Natural killer cell (primary cell): ENCODE measurements at regions not wholly inside any gene's neighbourhood (a gene's known extent, or its start where the extent isn't known, plus 50 kb on each side); places are given as distances from the start of the nearest gene placed in this dataset.

Experiments used
- ATAC-seq, 3 donors: fragments of 150-1000 bp in 2 of 3; fragments of 200-7000 bp in 1 of 3; cut with Tn5 transposase; 1 replicate in 1 of 3; 2 replicates in 2 of 3; pipeline ENCODE4 v1.10.0; 2021; ENCODE audit warnings: mild to moderate bottlenecking in 2 of 3, moderate library complexity in 2 of 3
- DNase-seq, 2 donors: peaks; one replicate each; pipeline versions ENCODE4 v3.0.0 to v3.0.0-alpha.2; 2013 to 2021; ENCODE audit warnings: mixed read lengths in 1 of 2
- H3K27ac ChIP-seq: one replicate; pipeline ENCODE4 v1.5.1; 2013; ENCODE audit warnings: mild to moderate bottlenecking, low read length
- H3K27me3 ChIP-seq: one replicate; pipeline ENCODE4 v1.6.1; 2013; ENCODE audit warnings: low read length; ENCODE audit not compliant: control insufficient read depth, insufficient read depth
- H3K36me3 ChIP-seq: one replicate; pipeline ENCODE4 v1.6.1; 2013; ENCODE audit warnings: low read length; ENCODE audit not compliant: control insufficient read depth, insufficient read depth
- H3K4me1 ChIP-seq: one replicate; pipeline ENCODE4 v1.6.1; 2013; ENCODE audit warnings: low read length; ENCODE audit not compliant: control insufficient read depth, insufficient read depth
- H3K4me3 ChIP-seq: one replicate; pipeline ENCODE4 v1.5.1; 2013; ENCODE audit warnings: low read length
- H3K9me3 ChIP-seq: one replicate; pipeline ENCODE4 v1.6.1; 2013; ENCODE audit warnings: low read length; ENCODE audit not compliant: control insufficient read depth, insufficient read depth
- H3K27ac Mint-ChIP-seq, 2 donors: one replicate each; pipeline ENCODE4 v1.8.0; 2022; ENCODE audit warnings: mild to moderate bottlenecking in 2 of 2, mixed read lengths in 2 of 2, moderate library complexity in 1 of 2
- H3K27me3 Mint-ChIP-seq, 2 donors: one replicate each; pipeline ENCODE4 v1.8.0; 2022; ENCODE audit warnings: low read depth in 2 of 2, mixed read lengths in 2 of 2
- H3K36me3 Mint-ChIP-seq: one replicate; pipeline ENCODE4 v1.8.0; 2022; ENCODE audit warnings: mixed read lengths
- H3K4me1 Mint-ChIP-seq, 2 donors: one replicate each; pipeline ENCODE4 v1.8.0; 2022; ENCODE audit warnings: mixed read lengths in 2 of 2
- H3K4me3 Mint-ChIP-seq: one replicate; pipeline ENCODE4 v1.8.0; 2022; ENCODE audit warnings: mild to moderate bottlenecking, moderate library complexity, mixed read lengths
- H3K9me3 Mint-ChIP-seq, 2 donors: one replicate each; pipeline ENCODE4 v1.8.0; 2022; ENCODE audit warnings: mixed read lengths in 2 of 2
- CTCF ChIP-seq: fragments of 200-600 bp; IDR thresholded peaks from one replicate; pipeline ENCODE4 v1.8.0; 2022; ENCODE audit warnings: antibody characterized with exemption
- WGBS: methylation state at CpG from one replicate; pipeline ENCODE4 v1.1.7; 2013; ENCODE audit warnings: missing lambda C conversion rate; ENCODE audit not compliant: insufficient coverage; 5-methylcytosine and 5-hydroxymethylcytosine counted together
- intact Hi-C: fragments of 100-400 bp; cut with micrococcal nuclease; formaldehyde crosslinking; loops from one replicate; pipeline ENCODE4 v1.14.2; 2022

- intact Hi-C loops: no loop called here
- TF ChIP-seq CTCF: no peak
- Mint-ChIP-seq H3K4me1 (no peaks in the 10 kb centered on the region), H3K9me3 (no peaks in the 10 kb centered on the region), H3K36me3 (peaks cover 5% of the 10 kb centered on the region), H3K27ac (no peak overlapping the region), H3K4me3 (no peak overlapping the region), H3K27me3 (peaks cover 10 to 48% of the 10 kb centered on the region in 2 donors)
- no peaks in the 10 kb centered on the region for H3K36me3 ChIP-seq
- H3K4me3 ChIP-seq: no peak overlapping the region
- 96% methylated on average over 3 of the region's 3 CpGs for WGBS
- ATAC-seq: no peak
- H3K27me3 ChIP-seq: no peaks in the 10 kb centered on the region
- H3K4me1 ChIP-seq: no peaks in the 10 kb centered on the region
- H3K9me3 ChIP-seq: no peaks in the 10 kb centered on the region
- no peak for DNase-seq
- H3K27ac ChIP-seq: no peak overlapping the region
Observed at GRCh38 chr6:153183925-153184324, 52.8 kb upstream of the RGS17 start.
